GDM1 (cell line): ENCODE measurements at regions not wholly inside any gene's neighbourhood (a gene's known extent, or its start where the extent isn't known, plus 50 kb on each side); places are given as distances from the start of the nearest gene placed in this dataset.

Experiments
- DNase-seq: peaks from one replicate; lab custom pipeline; 2025; lab: John Stamatoyannopoulos, UW

DNA sequence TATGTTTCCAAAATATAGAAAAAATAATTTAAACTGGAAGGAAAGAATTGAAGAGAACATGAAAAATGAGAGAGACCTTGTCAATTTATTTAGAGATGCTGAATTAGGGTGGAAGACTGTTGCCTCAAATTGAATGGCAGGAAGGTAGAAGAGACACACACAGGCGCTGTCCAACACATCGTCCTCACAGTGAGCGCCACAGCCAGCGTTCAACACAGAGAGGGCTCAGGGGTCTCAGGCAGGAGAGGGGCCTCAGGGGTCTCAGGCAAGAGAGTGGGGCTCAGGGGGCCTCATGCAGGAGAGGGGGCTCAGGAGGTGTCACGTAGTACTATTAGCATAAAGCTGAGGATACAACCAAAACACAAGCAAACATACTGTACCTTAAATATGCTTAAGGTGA, 65.7 kb downstream of the TMEM18 start:
- DNase-seq: no peak

DNA sequence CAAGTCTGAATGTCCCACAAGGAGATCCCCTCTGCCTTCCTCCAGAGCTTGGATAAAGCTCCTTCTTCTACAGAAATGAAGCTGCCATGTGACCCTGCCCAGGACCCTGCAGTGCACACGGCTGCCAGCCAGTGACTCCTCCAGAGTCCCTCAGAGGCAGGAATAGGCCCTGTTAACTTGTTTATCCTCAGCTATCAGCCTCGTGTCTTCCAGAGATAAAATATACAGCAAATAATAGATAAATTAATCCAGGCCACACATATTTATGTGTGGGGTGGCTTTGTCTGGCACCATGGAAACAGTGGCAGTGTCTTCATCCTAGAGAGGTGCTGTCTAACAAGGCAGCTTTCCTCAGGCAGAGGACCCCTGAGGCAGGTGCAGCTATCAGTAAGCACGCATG, 66.7 kb downstream of the TMEM18 start:
- DNase-seq: no peak

DNA sequence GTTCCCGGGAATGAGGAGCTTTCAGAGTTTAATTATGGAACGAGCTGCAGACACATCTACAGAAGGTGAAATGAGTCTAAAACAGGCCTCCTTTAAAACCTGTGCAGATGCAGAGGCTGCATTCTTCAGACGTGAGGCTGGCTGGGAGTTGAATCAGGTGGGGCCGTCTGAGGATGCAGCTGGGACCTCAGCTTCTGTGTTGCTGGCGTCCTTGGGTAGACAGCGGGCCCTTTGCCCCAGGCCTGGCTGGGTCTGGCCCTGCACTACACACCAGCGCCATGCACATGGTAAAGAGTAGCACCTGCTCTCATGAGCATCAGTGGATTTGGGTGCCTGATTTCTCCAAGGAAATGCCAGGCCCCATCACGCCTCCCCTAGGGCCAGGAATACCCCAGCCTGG, 67.3 kb downstream of the TMEM18 start:
- DNase-seq: no peak

DNA sequence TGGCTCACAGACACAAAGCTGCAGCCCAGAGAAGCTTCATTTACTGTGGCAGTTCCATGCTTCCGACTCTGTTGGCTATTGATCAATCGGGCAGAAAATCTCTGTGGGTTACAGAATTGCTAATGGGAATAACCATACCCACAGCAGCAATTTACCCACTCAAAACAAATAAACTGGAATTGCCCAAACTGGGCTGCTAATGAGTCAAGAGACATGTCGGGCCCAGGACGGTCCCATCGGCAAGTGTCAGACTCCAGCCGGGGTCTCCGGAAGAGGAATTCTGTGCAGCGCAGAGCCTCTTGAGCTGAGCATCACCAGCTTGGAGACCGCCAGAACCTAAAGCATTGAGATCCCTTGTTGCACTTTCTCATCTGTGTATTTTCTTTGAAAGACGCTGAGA, 67.8 kb downstream of the TMEM18 start:
- DNase-seq: no peak

DNA sequence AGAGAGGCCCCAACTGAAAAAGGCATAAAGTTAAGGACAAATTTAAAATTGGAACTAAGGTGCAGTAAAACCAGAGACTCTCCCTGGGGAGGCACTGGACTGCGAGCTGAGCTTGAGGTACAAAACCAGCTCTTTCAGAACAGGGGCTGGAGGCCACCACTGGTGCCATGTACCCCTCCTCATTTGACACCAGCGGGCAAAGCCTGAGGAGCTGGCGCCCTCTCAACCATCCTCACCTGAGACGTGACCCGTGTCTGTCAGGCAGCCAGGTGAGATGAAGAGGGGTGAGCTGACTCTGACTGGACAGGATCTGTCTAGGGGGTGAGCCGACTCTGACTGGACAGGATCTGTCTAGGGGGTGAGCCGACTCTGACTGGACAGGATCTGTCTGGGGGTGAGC, 68.5 kb downstream of the TMEM18 start:
- no peak for DNase-seq

DNA sequence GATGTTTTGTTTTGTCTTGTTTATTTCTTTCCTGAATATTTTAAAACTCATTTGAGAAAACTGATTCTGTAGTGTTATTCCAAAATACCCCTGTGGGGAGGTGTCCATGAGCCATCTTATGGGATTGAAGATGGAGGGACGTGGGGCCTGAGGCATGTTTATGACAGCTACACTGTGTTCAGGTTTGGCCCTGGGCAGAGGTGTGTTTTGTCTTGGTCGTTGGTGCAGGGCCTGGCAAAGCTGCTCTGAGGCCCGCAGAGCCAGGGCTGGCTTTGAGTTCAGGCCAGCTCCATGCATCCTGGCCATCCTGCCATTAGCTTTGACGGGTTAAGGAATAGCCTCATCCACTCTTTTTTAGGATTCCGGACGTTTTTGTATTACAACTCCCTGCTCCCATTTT, 68.9 kb downstream of the TMEM18 start:
- DNase-seq: no peak

DNA sequence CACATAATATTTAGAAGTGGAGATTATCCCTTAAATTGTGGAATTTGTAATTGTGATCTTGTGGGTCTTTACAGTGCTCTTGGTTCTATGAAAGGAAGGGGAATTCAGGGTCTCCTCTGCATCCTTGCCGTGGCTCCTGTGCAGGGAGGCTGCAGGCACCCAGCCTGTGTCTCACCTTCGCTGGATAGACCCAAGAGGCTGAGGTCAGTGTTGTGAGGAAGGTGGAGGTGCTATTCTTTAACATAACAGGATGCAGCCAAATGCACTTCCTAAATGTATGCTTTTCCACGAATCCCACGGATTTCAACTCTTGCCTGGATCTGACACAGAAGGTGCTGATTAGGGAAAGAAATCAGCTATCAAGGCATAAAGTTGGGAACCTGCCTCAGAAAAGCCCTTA, 69.5 kb downstream of the TMEM18 start:
- no peak for DNase-seq

DNA sequence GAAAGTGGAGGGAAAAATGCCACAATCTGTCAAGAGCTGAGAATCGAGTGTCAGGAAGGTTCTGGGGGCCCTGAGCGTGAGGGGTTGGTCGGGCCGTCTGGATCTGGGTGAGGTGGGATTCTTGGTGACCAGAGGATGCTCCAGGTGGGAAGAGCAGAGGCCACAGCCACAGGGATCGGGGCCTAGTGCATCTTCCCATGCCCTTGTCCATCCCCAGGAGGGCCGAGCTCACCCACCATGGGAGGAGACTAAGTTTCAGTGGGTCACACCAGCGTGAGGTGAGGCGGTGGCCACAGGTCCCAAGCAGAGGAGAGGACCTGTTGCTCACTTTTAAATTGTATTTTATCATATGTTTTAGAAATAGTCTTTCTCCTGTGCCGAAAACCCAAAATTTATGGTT, 70.0 kb downstream of the TMEM18 start:
- DNase-seq: no peak

DNA sequence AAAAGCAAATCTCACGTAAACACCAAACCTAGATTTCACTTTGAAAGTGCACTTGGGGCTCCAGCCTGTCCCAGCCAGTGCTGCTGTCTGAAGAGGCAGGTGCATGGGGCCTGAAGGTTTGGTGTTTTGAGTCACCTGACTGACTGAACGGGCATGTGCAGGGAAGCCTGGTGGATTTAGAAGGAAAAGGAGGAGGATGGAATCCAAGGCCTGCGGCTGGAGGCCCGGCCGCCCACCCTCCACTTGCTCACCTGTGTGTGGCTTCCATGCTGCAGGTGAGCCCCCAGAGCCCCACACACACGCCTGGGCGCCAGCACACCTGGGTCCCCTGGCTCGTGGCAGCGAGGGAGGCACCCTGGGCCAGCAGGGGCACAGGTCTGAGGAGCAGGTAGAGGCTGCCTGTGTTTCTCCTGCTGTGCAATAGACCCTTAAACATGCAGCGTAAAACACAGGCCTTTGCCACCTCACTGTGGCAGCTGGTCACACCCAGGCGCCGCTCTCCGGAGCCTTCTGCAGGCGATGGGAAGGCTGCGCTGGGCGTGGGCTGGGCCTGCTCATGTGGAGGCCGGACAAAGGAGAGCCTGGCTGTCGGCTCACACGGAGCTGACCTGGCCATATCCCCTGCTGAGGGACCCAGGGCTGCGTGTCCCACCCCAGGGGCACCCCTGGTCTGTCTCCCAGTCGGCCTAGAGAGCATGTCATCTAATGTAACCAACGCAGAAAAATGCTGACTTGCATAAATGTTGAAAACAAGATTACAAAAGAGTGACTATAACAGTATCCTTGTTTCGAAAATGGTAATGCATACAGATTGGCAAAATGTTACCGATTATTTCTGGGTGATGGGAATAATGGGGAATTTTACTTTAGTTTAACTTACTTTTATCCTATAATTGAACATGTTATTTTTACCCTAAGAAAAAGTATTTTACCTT, 71.3 kb downstream of the TMEM18 start:
- DNase-seq: no peak

DNA sequence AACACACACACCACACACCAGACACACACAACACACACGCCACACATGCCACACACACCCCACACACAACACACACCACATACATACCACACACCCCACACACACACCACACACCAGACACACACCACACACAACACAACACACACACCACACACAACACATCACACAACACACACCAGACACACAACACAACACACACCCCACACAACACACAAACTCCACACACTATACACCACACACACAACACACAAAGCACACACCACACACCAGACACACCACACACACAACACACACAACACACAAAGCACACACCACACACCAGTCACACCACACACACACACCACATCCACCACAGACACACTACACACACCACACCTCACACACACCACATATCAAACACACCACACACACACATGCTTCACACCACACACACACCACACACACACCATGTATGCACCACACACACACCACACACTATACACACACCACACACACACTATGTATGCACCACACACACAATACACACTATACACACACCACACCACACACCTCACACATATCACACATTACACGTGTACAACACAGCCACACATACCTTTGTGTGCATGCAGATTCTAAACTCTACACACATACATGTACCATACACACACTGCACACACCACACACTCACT, 72.2 kb downstream of the TMEM18 start:
- no peak for DNase-seq

DNA sequence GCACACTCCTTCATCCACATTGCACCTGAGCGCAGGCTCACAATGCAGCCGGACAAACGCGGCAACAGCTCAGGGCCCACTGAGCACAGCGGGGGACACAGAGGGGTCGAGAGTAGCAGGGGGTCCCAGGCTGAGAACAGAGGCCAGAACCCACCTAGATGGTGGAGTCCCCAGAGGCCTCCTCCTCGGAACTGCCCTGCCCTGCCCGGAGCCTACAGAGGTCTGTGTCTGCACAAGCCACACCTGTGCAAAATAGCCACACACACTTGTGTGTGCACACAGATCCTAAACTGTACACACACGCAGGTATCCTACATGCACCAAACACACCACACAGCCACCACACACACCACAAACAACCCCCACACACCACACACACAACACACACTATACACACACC, 72.8 kb downstream of the TMEM18 start:
- DNase-seq: no peak

DNA sequence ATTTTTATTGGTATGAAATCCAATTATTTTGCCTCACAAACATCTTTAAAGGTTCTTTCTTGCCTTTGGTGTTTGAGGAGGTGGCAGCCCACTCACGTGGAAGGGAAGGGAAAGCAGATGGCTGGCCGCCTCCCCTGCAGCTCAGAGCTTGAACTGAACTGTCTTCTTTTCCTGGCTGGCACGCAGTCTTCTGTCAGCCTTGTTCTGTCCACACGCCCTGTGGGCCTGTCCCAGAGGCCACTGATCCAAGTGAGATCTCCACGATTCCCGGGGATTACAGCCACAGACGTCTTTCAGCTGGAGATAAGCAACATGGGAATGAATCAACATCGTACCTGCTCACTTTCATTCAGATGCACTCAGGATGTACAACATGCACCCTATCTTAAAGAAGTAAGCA, 73.3 kb downstream of the TMEM18 start:
- DNase-seq: no peak

DNA sequence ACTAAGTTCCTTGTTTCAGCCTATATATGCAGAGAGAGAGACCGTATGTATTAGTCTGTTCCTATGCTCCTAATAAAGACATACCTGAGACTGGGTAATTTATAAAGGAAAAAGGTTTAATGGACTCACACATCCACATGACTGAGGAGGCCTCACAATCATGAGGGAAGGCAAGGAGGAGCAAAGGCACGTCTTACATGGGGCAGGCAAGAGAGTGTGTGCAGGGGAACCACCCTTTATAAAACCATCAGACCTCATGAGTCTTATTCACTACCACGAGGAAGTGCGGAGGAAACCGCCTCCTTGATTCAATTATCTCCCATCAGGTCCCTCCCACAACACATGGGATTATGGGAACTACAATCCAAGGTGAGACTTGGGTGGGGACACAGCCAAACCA, 73.8 kb downstream of the TMEM18 start:
- no peak for DNase-seq

DNA sequence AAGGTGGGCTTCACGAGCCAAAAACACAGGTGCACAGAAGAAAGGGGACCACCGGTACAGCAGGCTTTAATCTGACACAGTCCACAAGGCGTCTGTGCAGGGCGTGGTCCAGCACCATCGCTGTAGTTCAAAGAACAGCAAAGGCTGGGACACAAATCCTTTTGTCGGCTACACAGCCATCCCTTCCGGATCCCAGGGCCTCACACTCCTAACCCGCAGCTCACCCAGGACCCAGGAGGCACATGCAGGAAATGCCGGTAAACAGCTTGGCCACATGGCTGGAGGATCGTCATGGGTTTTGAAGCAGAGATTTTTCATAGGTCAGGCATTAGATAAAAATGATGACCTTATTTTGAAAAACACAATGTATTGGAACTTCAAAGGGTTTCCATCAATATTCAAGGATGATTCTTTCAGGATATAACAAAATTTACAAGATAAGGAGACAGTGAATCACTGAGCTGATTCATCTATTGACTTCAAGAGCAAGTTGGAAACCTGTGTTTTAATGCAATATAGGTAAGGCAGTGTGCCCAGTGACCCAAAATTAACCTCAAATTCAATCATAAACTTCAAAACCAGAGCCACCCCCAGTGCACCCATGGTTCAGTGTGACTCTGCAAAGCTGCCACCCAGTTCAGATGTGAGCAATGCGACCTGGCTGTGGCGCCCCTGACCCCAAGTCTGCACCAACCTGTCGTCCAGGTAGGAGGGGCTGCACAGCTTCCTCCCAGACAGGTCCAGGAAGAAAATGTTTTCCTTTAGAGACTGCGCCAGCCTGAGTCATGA, 74.4 kb downstream of the TMEM18 start:
- DNase-seq: no peak

DNA sequence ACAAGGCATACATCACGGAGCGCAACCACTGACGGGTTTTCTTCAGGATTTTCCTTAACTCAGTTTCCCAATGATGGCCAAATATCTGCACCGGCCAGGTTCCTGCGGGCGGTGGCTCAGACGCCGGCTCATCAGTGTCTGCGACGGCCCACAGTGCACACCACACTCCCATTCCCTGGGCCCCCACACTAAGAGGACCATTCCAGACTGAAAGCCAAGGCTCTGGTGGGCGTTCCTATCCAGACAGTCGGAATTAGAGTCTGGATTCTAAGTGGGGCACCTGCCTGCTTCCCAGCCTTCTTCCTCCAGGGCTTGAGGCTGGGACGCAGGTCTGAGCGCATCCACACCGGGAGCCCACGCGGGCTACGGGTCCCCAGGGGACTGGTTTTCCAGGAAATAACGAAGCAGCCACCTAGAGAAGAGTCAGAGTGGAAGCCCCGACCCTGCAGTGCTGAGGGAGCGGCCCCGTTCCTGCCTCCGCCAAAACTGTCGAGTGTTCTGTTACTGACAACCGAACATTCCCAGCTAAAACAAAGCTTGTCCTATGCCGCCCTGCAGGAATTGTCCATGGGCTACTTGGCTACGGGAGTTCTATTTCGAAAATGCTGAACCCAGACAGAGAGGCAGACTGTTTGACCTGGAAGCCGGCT, 75.3 kb downstream of the TMEM18 start:
- DNase-seq: no peak

DNA sequence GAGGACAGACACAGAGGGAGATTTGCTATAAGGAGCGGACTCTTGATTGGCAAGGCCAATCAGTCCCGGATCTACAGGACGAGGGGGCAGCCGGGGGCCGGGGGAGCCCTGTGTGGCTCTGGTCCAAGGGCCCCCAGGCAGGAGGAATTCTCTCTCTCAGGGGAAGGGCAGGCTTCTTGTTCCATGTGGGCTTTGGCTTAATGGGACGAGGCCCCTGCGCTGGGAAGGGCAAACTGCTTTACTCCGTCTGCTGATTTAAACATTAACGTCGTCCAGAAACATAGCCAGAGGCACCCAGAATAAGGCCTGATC, 75.9 kb downstream of the TMEM18 start:
- no peak for DNase-seq

DNA sequence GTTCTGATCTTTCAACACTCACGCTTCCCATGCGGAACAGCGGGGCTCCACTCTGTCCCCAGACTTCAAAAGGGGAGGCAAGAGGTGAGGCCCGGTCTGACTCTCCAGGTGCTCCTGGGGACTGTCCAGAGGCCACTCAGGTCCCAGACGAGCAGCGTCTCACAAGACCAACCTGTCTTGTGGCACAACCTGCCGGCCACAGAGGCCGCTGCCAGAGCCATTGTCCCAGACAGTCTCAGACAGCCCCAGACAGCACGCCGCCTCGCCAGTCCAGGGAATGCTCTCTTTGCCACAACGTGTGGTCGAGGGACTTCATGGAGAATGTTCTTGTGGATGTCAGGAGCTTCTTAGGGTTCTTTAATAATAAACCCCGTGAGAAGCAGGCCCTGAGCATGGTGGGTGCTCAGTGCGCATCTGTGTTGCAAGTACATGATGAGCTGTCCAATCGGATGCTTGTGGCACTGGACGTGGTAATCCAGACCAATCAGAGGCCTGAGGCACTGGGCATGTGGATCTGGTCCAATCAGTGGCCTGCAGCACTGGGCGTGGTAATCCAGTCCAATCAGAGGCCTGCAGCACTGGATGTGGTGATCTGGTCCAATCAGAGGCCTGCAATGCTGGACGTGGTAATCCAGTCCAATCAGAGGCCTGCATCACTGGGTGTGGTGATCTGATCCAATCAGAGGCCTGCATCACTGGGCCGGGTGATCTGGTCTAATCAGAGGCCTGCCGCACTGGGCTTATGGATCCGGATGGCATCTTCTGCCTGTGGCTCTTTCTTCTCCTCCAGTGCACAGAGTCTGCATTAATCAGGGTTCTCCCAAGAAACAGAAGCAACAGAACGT, 76.4 kb downstream of the TMEM18 start:
- DNase-seq: no peak

DNA sequence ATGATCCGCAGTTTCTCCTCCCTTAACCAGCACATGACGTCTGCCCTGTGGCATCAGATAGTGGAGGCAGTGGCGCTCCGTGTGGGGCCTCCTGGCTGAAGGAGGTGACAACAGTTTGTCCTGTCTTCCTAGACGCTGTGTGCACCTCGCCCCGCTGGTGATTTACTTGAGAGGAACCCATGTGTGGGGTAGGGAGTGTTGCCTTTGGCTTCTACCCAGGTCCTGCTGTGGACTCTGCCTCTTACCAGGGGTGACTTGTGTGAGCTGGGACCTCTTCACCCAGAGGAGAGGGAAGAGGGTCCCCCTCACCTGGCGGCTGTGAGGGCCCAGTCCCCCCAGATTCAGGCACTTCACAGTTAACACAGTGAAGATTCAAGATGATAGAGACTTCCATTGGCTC, 77.6 kb downstream of the TMEM18 start:
- DNase-seq: no peak

DNA sequence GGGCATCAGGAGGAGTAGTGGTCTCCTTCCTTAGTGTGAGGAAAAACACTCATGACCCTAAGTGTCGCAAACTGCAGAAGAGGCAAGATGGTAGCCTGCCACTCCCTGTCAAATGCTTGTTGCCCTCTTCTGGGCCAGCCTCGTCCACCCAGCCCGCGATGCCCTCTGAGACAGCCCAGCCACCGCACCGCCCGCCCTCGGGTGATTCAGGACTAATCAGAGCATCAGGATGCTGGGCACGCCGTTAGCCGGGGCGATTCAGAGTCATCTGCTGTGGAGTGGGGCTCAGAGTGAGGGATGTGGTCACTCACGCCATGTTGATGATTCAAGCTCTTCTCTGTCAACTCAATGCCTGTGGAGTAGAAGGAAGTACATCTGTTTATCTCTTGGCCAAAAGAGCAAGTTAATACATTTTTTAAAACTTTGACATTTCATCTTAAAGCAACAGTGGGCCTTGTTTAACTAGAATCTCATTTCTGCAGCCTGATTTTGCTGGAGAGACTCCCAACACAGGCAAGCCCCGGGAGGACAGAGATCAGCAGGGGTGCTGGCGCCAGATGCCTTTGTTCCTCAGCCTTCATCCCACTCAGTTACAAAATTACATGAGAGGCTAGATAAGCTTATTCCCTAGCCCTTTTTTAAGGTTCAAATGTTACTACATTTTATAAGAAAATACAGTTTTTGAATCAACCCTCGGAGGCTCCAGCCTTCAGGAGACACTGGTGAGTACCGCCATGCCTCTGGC, 79.0 kb downstream of the TMEM18 start:
- no peak for DNase-seq

DNA sequence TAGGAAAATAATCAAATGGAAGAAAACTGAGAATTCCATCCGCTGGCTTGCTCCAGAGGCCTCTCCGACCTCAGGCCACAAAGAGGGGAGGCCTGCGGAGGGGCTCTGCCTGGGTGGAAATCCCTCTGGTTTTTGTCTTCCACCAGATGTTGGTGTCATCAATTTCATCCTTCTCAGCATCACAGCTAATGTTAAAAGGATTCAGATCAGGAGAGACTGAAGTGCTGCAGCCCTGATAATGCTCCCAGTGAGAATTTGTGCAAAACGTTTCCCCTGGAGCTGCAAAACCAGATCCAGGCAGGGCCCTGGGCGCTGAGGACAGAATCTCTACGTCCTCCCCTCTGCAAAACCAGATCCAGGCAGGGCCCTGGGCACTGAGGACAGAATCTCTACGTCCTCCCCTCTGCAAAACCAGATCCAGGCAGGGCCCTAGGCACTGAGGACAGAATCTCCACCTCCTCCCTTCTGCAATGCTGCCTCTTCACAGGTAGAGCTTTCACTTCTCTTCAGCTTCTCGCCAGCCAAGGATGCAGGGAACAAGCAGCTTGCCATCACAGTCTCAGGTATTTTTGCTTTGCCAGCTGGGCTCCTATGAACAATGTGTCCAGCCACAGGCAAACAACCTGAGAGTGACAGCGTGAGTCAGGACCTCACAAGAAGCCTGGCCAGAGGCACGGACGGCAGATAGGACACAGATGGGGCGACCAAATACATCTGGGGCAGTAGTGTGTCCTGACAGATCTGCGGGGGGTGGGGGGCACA, 81.2 kb downstream of the TMEM18 start:
- no peak for DNase-seq
